ENCODE measurements at regions not wholly inside any gene's neighbourhood (a gene's known extent, or its start where the extent isn't known, plus 50 kb on each side); places are given as distances from the start of the nearest gene placed in this dataset.

GRCh38 chr1:195336812-195337211, 1271.4 kb downstream of the KCNT2 start:
- H3K27ac ChIP-seq (ENCODE audit: low read depth, low read length), result no peak overlapping the region
- intact Hi-C loops (cut with micrococcal nuclease), result no loop called here
- H3K79me2 ChIP-seq (ENCODE audit: insufficient read depth, low read length), result no peaks in the 10 kb centered on the region
- BruUV-seq (replicated peaks), result no TSS peak
- H3K36me3 ChIP-seq (ENCODE audit: control insufficient read depth in 1 of 2, insufficient read depth in 2 of 2, low read length in 2 of 2), result no peaks in the 10 kb centered on the region
- no peak overlapping the region for H3K9ac ChIP-seq (ENCODE audit: low read length)
- peaks cover 6% of the 10 kb centered on the region; the same call in 1 of the 2 replicates for H3K9me2 ChIP-seq (ENCODE audit: insufficient read depth)
- no peak for ATAC-seq
- H3K9me3 ChIP-seq (ENCODE audit: control insufficient read depth in 1 of 2, insufficient read depth in 1 of 2, low read depth in 1 of 2, low read length in 2 of 2), result no peaks in the 10 kb centered on the region
- H3K4me3 ChIP-seq (replicated peaks in 1 of 2; ENCODE audit: low read depth in 1 of 2, low read length in 2 of 2), result no peak overlapping the region
- ChIA-PET CTCF (no interaction called here), POLR2A (no interaction called here), RAD21 (ENCODE audit: low non-redundant PET in 1 of 2, low total read pairs in 2 of 2, uncharacterized antibody in 2 of 2, unreplicated experiment in 2 of 2) (no interaction called here)
- H3K4me2 ChIP-seq (ENCODE audit: low read length), result no peak overlapping the region
- no peaks in the 10 kb centered on the region for H4K20me1 ChIP-seq (ENCODE audit: insufficient read depth)
- no peaks in the 10 kb centered on the region for H3K27me3 ChIP-seq (ENCODE audit: insufficient read depth, low read length)
- no peak for DNase-seq (ENCODE audit: low read depth, low spot score)
- peak overlapping the region; percentile 66 for H2AFZ ChIP-seq (ENCODE audit: low read depth, low read length, poor library complexity, severe bottlenecking)
- H3K4me1 ChIP-seq (ENCODE audit: control insufficient read depth in 1 of 2, insufficient read depth in 2 of 2, low read length in 2 of 2), result no peaks in the 10 kb centered on the region
- no peak for TF ChIP-seq CTCF (IDR thresholded peaks at IDR 0.05 in 2 of 3, conservative IDR thresholded peaks at IDR 0.05 in 1 of 3; ENCODE audit: borderline replicate concordance in 1 of 3, insufficient read depth in 1 of 3, low read depth in 2 of 3, low read length in 2 of 3)
- TF ChIP-seq MAX (IDR thresholded peaks at IDR 0.05), result no peak
- no peak for TF ChIP-seq EZH2phosphoT487 (IDR thresholded peaks at IDR 0.05; ENCODE audit: borderline replicate concordance)
- TF ChIP-seq TCF7L2 (IDR thresholded peaks at IDR 0.05; ENCODE audit: borderline replicate concordance, extremely low read depth, insufficient read depth, insufficient read length), result no peak
- no peak for TF ChIP-seq CEBPB (IDR thresholded peaks at IDR 0.05; ENCODE audit: low read depth)
- no peak for TF ChIP-seq ELF1 (IDR thresholded peaks at IDR 0.05; ENCODE audit: borderline replicate concordance, low read depth)
- TF ChIP-seq ATF3 (IDR thresholded peaks at IDR 0.05), result no peak
- no peak for TF ChIP-seq JUND (IDR thresholded peaks at IDR 0.05)

GRCh38 chr1:195335541-195335940, 1272.7 kb downstream of the KCNT2 start:
- ATAC-seq, result no peak

More at GRCh38 chr1:195335541-195335940, 1272.7 kb downstream of the KCNT2 start:
- Histone ChIP-seq H3K9me2 (ENCODE audit: insufficient read depth) (peaks cover 6% of the 10 kb centered on the region; the same call in 1 of the 2 replicates), H3K4me1 (ENCODE audit: control insufficient read depth in 1 of 2, insufficient read depth in 2 of 2, low read length in 2 of 2) (no peaks in the 10 kb centered on the region), H3K79me2 (ENCODE audit: insufficient read depth, low read length) (no peaks in the 10 kb centered on the region), H3K9ac (ENCODE audit: low read length) (no peak overlapping the region), H3K4me3 (replicated peaks in 1 of 2; ENCODE audit: low read depth in 1 of 2, low read length in 2 of 2) (no peak overlapping the region), H3K27me3 (ENCODE audit: insufficient read depth, low read length) (no peaks in the 10 kb centered on the region), H3K27ac (ENCODE audit: low read depth, low read length) (no peak overlapping the region), H4K20me1 (ENCODE audit: insufficient read depth) (no peaks in the 10 kb centered on the region), H2AFZ (ENCODE audit: low read depth, low read length, poor library complexity, severe bottlenecking) (no peak overlapping the region), H3K4me2 (ENCODE audit: low read length) (no peak overlapping the region), H3K9me3 (ENCODE audit: control insufficient read depth in 1 of 2, insufficient read depth in 1 of 2, low read depth in 1 of 2, low read length in 2 of 2) (no peaks in the 10 kb centered on the region), H3K36me3 (ENCODE audit: control insufficient read depth in 1 of 2, insufficient read depth in 2 of 2, low read length in 2 of 2) (no peaks in the 10 kb centered on the region)
- intact Hi-C loops (cut with micrococcal nuclease), result no loop called here
- RAD21 ChIA-PET (ENCODE audit: low non-redundant PET in 1 of 2, low total read pairs in 2 of 2, uncharacterized antibody in 2 of 2, unreplicated experiment in 2 of 2), result no interaction called here
- BruUV-seq (replicated peaks), result no TSS peak
- POLR2A ChIA-PET, result no interaction called here
- CTCF ChIA-PET, result no interaction called here
- TF ChIP-seq EZH2 (IDR thresholded peaks at IDR 0.05), result no peak
- no peak for TF ChIP-seq YY1 (IDR thresholded peaks at IDR 0.05; ENCODE audit: extremely low read depth, insufficient replicate concordance, low read depth, low read length)
- TF ChIP-seq CEBPB (IDR thresholded peaks at IDR 0.05; ENCODE audit: low read depth), result no peak
- no peak for TF ChIP-seq JUND (IDR thresholded peaks at IDR 0.05)
- no peak for TF ChIP-seq ATF3 (IDR thresholded peaks at IDR 0.05)
- TF ChIP-seq SRF (IDR thresholded peaks at IDR 0.05; ENCODE audit: low read depth), result no peak
- no peak for TF ChIP-seq EGR1 (IDR thresholded peaks at IDR 0.05; ENCODE audit: low read depth)
- no peak for TF ChIP-seq SIN3A (IDR thresholded peaks at IDR 0.05; ENCODE audit: low read depth)
- TF ChIP-seq ZFX (IDR thresholded peaks at IDR 0.05), result no peak
- TF ChIP-seq CBX3 (IDR thresholded peaks at IDR 0.05; ENCODE audit: low read depth), result no peak
- TF ChIP-seq ZBTB33 (IDR thresholded peaks at IDR 0.05; ENCODE audit: extremely low read depth, insufficient replicate concordance, low read length), result no peak
- TF ChIP-seq ELF1 (IDR thresholded peaks at IDR 0.05; ENCODE audit: borderline replicate concordance, low read depth), result no peak
- no peak for TF ChIP-seq MAX (IDR thresholded peaks at IDR 0.05)
- no peak for DNase-seq (ENCODE audit: low read depth, low spot score)

All from HCT116 (cell line).